Astrocyte of the spinal cord (primary cell): ENCODE measurements at regions not wholly inside any gene's neighbourhood (a gene's known extent, or its start where the extent isn't known, plus 50 kb on each side); places are given as distances from the start of the nearest gene placed in this dataset.

Experiments used
- DNase-seq: peaks from one replicate; pipeline ENCODE4 v3.0.0; 2011; ENCODE audit warnings: low read depth, low spot score
- H3K4me3 ChIP-seq: 2 replicates; pipeline ENCODE4 v1.5.1; 2011; ENCODE audit warnings: low read depth, mild to moderate bottlenecking, low read length, moderate library complexity
- in situ Hi-C: cut with HindIII; loops from 2 replicates; pipeline ENCODE4 v1.10.0; 2017; ENCODE audit warnings: low sequenced_read_pairs
- TF ChIP-seq, protein P1 (sequence below): IDR thresholded peaks from 2 replicates; pipeline ENCODE4 v1.5.1; 2012; ENCODE audit warnings: low read depth, mild to moderate bottlenecking, low read length, inconsistent platforms

DNA sequence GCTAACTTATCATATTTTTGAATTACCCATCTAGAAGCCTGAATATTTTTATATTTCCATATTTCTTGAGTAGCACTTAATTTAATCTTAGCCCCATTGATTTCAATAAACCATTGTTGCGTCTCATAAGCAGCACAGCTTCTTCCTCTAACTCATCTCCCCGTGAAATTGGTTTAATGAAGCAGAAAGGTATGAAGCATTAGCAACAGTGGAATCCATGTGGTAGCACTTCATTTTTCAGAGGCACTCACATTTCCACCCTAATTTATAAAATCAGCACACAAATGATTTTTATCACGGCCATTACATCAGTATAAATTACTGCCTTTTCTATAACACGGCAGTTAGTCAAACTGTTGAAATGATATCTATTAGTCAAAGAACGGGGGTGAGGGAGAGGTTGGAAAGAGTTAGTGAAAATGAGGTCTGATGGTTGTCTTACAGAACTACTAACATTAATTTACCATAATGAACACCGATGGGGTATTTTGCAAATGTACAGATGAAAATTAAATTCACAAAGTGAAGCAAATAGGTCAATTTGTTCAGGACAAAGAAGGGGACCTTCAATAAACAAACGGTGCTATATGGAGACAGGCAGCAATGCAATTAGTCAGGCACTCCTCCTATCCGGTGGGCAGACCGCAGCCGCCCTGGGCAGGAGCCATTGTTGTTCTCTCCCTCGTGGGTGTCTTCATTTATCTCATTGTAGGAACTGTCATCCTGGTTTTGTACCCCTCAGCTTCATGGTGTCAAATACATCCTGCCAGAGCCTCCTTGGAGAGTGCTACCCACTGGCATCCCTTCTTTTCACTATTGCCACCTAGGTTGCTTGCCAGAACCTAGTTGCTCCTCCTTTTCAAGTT is 205.7 kb downstream of the SOX3 start:
- H3K4me3 ChIP-seq, result no peak overlapping the region
- in situ Hi-C loops, result no loop called here
- TF ChIP-seq, protein P1, sequence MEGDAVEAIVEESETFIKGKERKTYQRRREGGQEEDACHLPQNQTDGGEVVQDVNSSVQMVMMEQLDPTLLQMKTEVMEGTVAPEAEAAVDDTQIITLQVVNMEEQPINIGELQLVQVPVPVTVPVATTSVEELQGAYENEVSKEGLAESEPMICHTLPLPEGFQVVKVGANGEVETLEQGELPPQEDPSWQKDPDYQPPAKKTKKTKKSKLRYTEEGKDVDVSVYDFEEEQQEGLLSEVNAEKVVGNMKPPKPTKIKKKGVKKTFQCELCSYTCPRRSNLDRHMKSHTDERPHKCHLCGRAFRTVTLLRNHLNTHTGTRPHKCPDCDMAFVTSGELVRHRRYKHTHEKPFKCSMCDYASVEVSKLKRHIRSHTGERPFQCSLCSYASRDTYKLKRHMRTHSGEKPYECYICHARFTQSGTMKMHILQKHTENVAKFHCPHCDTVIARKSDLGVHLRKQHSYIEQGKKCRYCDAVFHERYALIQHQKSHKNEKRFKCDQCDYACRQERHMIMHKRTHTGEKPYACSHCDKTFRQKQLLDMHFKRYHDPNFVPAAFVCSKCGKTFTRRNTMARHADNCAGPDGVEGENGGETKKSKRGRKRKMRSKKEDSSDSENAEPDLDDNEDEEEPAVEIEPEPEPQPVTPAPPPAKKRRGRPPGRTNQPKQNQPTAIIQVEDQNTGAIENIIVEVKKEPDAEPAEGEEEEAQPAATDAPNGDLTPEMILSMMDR, result no peak
- peak; percentile 24 for DNase-seq

DNA sequence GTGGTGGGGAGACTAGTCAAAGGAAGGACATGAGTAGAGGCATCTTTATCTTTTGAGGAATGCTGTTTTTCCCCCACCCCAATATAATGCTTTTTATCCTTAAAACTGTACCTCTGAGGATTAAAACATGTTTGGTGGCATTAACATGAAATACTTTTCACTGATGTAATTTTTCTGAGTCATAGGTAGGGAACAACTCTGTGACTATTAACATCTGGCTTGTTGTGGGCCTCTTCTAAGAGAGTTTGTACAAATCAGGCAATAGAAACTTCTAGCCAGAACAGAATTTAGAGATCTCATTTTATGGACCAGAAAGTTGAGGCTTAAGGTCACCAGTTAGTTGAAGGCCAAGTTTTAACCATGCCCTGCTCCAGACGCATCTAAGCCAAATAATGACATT is 207.6 kb downstream of the SOX3 start:
- DNase-seq, result no peak
- no peak overlapping the region for H3K4me3 ChIP-seq
- TF ChIP-seq, protein P1, result no peak
- in situ Hi-C loops, result no loop called here

DNA sequence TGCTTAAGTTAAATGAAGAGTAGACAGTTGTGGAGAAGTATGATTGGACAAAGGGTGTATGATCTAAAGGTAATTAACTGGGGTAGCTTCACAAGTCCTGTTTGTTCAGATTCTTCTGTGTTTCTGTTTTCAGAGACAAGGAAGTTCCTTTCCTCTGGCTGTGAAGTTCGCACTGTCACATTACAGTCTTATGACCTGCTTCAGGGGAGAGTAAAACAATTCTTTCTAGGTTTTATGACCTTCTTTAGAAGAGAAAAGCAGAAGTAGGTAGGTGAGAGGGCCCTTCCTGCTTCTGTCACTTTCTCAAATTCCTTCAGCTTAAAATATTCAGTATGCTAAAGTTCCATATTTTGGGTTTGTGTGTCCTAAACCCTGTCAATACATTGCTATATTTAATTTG is 211.9 kb downstream of the SOX3 start:
- no peak overlapping the region for H3K4me3 ChIP-seq
- DNase-seq, result no peak
- in situ Hi-C loops, result no loop called here
- TF ChIP-seq, protein P1, result no peak

DNA sequence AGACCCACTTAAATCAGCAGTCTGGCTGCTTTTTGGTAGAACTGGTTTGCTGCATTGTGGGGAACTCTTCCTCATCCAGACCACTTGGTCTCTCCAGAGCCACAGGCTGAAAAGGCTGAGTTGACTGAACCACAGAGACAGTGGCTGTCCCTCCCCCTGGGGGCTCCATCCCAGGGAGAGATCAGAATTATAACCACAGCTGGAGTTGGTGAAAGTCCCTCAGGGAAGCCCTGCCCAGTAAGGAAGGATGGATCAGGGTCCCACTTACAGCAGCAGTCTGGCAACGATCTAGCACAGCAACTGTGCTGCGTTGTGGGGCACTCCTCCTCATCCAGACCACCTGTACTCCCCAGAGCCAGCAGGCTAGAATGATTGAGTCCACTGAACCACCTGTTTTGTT is 212.7 kb downstream of the SOX3 start:
- no peak for DNase-seq
- H3K4me3 ChIP-seq, result no peak overlapping the region
- in situ Hi-C loops, result no loop called here
- TF ChIP-seq, protein P1, result no peak

DNA sequence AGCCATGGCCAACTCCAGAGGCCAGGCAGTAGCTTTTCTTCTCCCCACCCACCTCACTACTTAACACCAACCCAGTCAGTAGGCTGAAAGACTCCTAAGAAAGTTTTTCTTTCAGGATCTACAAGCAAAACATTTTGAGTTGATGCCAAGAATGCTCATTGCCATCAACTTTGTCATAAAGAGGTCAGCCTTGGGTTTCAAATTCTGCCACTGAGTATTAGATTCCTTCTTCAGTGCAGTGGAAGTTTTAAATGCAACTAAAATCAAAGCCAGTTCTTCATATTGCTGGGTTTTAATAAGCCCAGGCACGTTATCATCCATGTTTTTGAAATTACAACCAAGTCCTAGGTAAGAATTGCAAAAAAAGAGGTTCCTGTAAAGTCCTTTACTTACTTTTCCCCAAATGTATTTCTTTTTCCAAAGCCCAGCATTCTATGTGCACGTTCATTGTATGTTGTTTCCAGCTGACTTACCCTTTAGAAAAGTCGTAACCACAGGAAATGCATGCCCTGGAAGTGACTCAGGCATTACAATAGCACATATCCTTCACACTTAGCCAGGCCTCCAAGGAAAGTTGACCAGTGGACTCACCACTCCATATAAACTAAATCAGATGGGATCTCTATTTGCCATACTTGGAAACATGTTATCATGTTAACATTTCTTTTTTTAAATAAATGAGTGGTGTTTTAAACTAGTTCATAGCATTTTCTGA is 229.9 kb downstream of the SOX3 start:
- TF ChIP-seq, protein P1, result no peak
- in situ Hi-C loops, result no loop called here
- H3K4me3 ChIP-seq, result no peak overlapping the region
- peak; percentile 84 for DNase-seq

DNA sequence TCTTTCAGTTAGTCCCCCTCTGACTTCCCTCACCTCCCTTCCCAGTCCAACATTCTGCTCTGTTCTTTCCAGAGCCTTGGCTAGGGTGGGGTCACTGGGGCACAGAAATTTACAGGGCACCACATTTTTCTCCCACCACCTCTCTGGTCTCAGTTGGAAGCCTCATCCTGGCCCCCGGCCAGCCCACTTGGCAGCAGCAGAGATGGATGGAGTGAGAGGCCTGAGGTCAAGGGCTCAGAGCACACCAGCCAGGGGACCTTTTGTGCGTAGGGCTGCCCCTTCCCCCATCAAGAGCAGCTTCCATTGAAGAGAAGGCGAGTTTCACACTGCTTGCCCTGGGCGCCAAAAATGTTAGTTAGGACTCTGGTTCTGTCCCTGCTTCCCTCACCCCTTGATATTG is 230.9 kb downstream of the SOX3 start:
- in situ Hi-C loops, result no loop called here
- no peak overlapping the region for H3K4me3 ChIP-seq
- no peak for DNase-seq
- TF ChIP-seq, protein P1, result no peak
